Cardiac muscle cell (in vitro differentiated cells and primary cell): ENCODE measurements at regions not wholly inside any gene's neighbourhood (a gene's known extent, or its start where the extent isn't known, plus 50 kb on each side); places are given as distances from the start of the nearest gene placed in this dataset.

ENCODE experiments used
- DNase-seq, 2 donors: peaks; one replicate each; pipeline versions ENCODE4 v3.0.0 to v3.0.0-alpha.2; 2010 to 2017; ENCODE audit warnings: low read depth in 1 of 2, low spot score in 1 of 2
- H3K27ac ChIP-seq: fragments of 200-600 bp; sonication (generic); 2 replicates; pipeline ENCODE4 v1.5.1; 2016
- H3K27me3 ChIP-seq: fragments of 200-600 bp; sonication (generic); 2 replicates; pipeline ENCODE4 v1.6.0; 2016; ENCODE audit warnings: control low read depth
- H3K36me3 ChIP-seq: fragments of 200-600 bp; sonication (generic); 2 replicates; pipeline ENCODE4 v1.5.1; 2016; ENCODE audit warnings: control low read depth
- H3K4me1 ChIP-seq: fragments of 200-600 bp; sonication (generic); 2 replicates; pipeline ENCODE4 v1.8.1; 2017; ENCODE audit warnings: low read depth, mild to moderate bottlenecking, mixed run types
- H3K4me3 ChIP-seq: fragments of 200-600 bp; sonication (generic); 2 replicates; pipeline ENCODE4 v1.5.1; 2016; ENCODE audit warnings: mild to moderate bottlenecking
- H3K9me3 ChIP-seq: fragments of 200-600 bp; sonication (generic); 2 replicates; pipeline ENCODE4 v1.5.1; 2017; ENCODE audit warnings: low read depth, mild to moderate bottlenecking, control low read depth
- TF ChIP-seq, protein P1 (sequence below): IDR thresholded peaks from 2 replicates; pipeline ENCODE4 v1.5.1; 2012; ENCODE audit warnings: low read depth, mild to moderate bottlenecking, low read length

DNA sequence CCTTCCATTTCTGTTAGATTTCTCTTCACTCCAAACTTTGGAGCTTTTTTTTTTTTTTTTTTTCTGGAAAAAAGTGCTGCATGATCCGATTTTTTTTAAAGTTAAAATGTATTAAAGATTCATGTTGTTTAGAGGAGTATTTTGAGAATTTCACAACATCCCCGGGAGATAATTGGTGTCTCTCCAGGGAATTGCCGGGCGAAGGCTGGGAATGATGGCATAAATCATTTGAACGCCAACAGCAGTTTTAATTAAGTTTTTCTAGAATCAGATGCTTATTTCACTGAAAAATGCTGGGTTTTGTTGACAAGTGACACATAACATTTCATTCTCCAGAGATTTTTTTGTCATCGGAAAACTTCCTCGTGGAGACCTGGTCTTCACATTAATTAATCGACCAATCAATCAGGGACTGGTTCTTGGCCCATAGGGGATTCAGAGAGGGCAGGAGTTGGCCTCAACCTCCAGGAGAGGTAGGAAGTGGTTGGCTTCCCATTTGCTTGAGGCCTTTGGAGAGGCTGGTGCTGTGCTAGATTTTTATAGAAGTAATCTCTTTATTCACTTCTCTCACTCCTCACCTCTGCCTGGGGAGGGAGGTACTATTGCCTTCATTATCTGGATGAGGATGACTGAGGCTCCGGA, 439.4 kb downstream of the TYW1 start:
- no peaks in the 10 kb centered on the region for H3K9me3 ChIP-seq
- no peaks in the 10 kb centered on the region for H3K36me3 ChIP-seq
- no peak overlapping the region for H3K27ac ChIP-seq
- DNase-seq, result no peak
- TF ChIP-seq, protein P1, sequence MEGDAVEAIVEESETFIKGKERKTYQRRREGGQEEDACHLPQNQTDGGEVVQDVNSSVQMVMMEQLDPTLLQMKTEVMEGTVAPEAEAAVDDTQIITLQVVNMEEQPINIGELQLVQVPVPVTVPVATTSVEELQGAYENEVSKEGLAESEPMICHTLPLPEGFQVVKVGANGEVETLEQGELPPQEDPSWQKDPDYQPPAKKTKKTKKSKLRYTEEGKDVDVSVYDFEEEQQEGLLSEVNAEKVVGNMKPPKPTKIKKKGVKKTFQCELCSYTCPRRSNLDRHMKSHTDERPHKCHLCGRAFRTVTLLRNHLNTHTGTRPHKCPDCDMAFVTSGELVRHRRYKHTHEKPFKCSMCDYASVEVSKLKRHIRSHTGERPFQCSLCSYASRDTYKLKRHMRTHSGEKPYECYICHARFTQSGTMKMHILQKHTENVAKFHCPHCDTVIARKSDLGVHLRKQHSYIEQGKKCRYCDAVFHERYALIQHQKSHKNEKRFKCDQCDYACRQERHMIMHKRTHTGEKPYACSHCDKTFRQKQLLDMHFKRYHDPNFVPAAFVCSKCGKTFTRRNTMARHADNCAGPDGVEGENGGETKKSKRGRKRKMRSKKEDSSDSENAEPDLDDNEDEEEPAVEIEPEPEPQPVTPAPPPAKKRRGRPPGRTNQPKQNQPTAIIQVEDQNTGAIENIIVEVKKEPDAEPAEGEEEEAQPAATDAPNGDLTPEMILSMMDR, result no peak
- H3K4me1 ChIP-seq, result peaks cover 7% of the 10 kb centered on the region
- no peak overlapping the region for H3K4me3 ChIP-seq
- H3K27me3 ChIP-seq, result no peaks in the 10 kb centered on the region

- Histone ChIP-seq H3K36me3 (no peaks in the 10 kb centered on the region), H3K9me3 (no peaks in the 10 kb centered on the region), H3K4me3 (no peak overlapping the region), H3K27me3 (no peaks in the 10 kb centered on the region), H3K4me1 (peaks cover 7% of the 10 kb centered on the region), H3K27ac (peak overlapping the region; percentile 27)
- TF ChIP-seq, protein P1, result no peak
- no peak for DNase-seq
These were observed 441.7 kb downstream of the TYW1 start for GRCh38 chr7:67438198-67438882.

GRCh38 chr7:67438913-67439505, 442.4 kb downstream of the TYW1 start:
- Histone ChIP-seq H3K4me3 (no peak overlapping the region), H3K27me3 (no peaks in the 10 kb centered on the region), H3K4me1 (peaks cover 7% of the 10 kb centered on the region), H3K9me3 (no peaks in the 10 kb centered on the region), H3K27ac (peak overlapping the region; percentile 27), H3K36me3 (no peaks in the 10 kb centered on the region)
- DNase-seq, result no peak
- TF ChIP-seq, protein P1, result no peak

DNA sequence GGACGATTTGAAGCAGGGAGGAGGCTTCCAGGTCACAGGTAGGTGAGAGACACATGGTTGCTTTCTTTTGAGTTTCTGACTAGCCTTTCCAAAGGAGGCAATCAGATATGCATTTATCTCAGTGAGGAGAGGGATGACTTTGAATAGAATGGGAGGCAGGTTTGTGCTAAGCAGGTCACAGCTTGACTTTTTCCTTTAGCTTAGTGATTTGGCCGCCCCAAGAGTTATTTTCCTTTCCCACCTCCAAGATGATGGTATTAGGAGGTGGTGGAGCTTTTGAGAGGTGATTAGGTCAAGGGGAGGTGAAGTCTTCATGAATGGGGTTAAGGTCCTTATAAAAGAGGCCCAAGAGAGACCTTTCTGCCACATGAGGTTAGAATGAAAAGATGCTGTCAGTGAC, 443.7 kb downstream of the TYW1 start:
- Histone ChIP-seq H3K27ac (no peak overlapping the region), H3K9me3 (no peaks in the 10 kb centered on the region), H3K27me3 (no peaks in the 10 kb centered on the region), H3K4me3 (no peak overlapping the region), H3K4me1 (peaks cover 7% of the 10 kb centered on the region), H3K36me3 (no peaks in the 10 kb centered on the region)
- TF ChIP-seq, protein P1, result no peak
- DNase-seq, result no peak

DNA sequence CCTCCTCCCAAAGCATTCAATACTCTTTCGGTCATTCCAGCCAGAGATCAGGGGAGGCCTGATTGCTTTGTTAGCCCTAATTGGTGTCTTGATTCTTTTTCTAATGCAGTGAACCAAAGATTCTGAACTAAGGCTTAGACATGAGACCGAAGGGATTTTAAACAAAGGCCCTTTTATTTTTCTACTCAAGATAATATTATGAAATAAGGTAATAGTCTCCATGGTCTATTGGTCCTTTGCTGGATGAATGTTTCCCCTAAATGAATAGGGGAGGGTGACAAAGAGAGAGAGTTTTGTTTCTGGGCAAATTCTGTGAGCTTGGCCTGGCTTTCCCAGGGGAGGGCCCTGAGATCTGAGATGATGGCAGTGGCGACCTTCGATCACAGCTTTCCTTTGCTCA, 449.1 kb downstream of the TYW1 start:
- Histone ChIP-seq H3K4me3 (no peak overlapping the region), H3K9me3 (no peaks in the 10 kb centered on the region), H3K36me3 (no peaks in the 10 kb centered on the region), H3K27ac (no peak overlapping the region), H3K27me3 (no peaks in the 10 kb centered on the region), H3K4me1 (no peaks in the 10 kb centered on the region)
- TF ChIP-seq, protein P1, result no peak
- DNase-seq, result no peak
